22Rv1 (cell line): ENCODE measurements at regions not wholly inside any gene's neighbourhood (a gene's known extent, or its start where the extent isn't known, plus 50 kb on each side); places are given as distances from the start of the nearest gene placed in this dataset.

Experiments used
- H3K27ac ChIP-seq: fragments of 450-650 bp; 2 replicates; pipeline ENCODE4 v1.5.1; 2017
- CTCF ChIP-seq: fragments of 450-650 bp; IDR thresholded peaks from 2 replicates; pipeline ENCODE4 v1.5.1; 2017; ENCODE audit warnings: mild to moderate bottlenecking
- ZFX ChIP-seq: fragments of 450-650 bp; IDR thresholded peaks from 2 replicates; pipeline ENCODE4 v1.6.1; 2017; ENCODE audit warnings: antibody characterized with exemption, borderline replicate concordance

GRCh38 chr4:56757821-56758411 lies 63.6 kb downstream of the SPINK2 start:
- no peak overlapping the region for H3K27ac ChIP-seq
- no peak for TF ChIP-seq ZFX
- TF ChIP-seq CTCF, result no peak

- H3K27ac ChIP-seq, result no peak overlapping the region
- TF ChIP-seq ZFX (no peak), CTCF (no peak)
Observed at GRCh38 chr4:56757261-56757746, 64.2 kb downstream of the SPINK2 start.

GRCh38 chr4:56755901-56756300 lies 65.6 kb downstream of the SPINK2 start:
- no peak overlapping the region for H3K27ac ChIP-seq
- TF ChIP-seq ZFX (no peak), CTCF (no peak)

- TF ChIP-seq ZFX (no peak), CTCF (no peak)
- no peak overlapping the region for H3K27ac ChIP-seq
Observed at GRCh38 chr4:56752985-56753384, 68.5 kb downstream of the SPINK2 start.

- H3K27ac ChIP-seq, result no peak overlapping the region
Observed at GRCh38 chr4:56750231-56750630, 69.1 kb upstream of the HOPX start.

GRCh38 chr4:56748271-56748670 lies 67.2 kb upstream of the HOPX start:
- no peak for TF ChIP-seq CTCF
- no peak for TF ChIP-seq ZFX
- H3K27ac ChIP-seq, result no peak overlapping the region

More at GRCh38 chr4:56750231-56750630, 69.1 kb upstream of the HOPX start:
- TF ChIP-seq CTCF (no peak), ZFX (no peak)

- no peak for TF ChIP-seq CTCF
- TF ChIP-seq ZFX, result no peak
- H3K27ac ChIP-seq, result no peak overlapping the region
Observed at GRCh38 chr4:56746639-56747038, 65.5 kb upstream of the HOPX start.
